Superior temporal gyrus (tissue), 1 donor: ENCODE measurements at regions not wholly inside any gene's neighbourhood (a gene's known extent, or its start where the extent isn't known, plus 50 kb on each side); places are given as distances from the start of the nearest gene placed in this dataset.
"Not testable (repeated sequence)": the region's sequence is repeated elsewhere in the genome, so short reads cannot be mapped to it uniquely, and the experiment has no call there.

Source experiments
- DNase-seq: peaks from one replicate; pipeline ENCODE4 v3.0.0-alpha.2; 2016; ENCODE audit errors: extremely low spot score

- no peak for DNase-seq
These were observed 1261.9 kb downstream of the PCDH17 start for GRCh38 chr13:58893396-58893795.

DNA sequence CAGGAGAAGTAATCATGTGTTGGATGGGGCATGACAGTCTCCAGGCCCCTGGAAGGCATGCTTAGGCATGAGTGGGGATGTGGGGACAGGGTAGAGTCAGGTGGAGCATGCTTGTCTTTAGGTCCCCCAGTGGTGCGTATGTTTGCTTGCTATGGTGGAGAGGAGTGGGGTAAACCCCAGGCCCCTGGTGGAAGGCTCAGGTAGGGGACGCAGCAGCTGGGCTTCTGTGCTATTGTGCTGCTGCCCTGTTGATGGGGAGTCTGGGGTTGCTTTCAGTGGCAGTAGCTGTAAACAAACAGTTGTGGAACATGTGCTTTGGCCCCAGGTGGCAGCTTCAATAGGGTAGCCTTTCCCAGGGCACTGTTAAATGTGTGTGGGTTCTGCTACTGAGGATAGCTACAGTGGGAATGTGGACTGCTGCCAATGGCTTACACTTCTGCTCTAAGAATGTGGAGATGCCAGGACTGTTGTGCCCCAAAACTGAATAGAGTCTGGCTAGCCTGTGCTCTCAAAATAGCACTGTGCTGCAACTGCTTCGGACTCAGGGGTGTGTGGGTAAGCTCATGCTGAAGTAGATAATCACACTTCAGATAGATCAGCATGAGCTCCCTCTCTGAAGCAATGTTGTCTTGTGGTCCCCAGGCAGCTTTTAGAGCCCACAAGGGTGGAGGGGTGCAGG, 1257.3 kb downstream of the DIAPH3 start:
- DNase-seq: no peak

- DNase-seq: no peak
These were observed 1256.4 kb downstream of the DIAPH3 start for GRCh38 chr13:58907347-58907746.

DNA sequence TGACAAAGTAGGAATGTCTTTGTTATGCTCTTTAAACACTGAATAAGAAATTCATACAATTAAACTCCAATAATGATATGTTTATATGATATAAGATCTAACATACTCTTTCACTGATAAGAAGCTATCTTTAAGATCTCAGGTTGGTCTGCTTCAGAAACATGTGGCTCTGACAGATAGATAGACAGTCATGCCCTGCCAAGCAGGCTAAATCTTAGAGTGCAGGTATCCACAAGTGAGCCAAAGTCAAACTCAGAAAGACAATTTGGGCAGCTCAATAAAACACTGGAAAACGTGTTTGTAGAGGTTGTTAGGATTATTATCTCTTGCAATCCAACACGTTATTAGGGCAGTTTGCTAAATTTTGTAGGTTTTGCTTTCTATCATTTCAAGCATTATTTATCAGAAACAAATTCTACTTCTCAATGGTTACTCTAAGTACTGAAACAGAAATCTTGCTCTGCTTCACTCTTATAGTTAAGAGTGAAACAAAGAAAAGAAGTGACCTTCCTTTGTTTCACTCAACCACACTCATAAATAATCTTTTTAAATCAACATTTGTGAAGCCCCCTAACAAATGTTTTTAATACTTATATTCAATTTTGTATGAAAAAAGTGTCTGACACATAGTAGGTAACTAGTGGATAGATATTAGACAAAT, 1255.6 kb downstream of the DIAPH3 start:
- no peak for DNase-seq

DNA sequence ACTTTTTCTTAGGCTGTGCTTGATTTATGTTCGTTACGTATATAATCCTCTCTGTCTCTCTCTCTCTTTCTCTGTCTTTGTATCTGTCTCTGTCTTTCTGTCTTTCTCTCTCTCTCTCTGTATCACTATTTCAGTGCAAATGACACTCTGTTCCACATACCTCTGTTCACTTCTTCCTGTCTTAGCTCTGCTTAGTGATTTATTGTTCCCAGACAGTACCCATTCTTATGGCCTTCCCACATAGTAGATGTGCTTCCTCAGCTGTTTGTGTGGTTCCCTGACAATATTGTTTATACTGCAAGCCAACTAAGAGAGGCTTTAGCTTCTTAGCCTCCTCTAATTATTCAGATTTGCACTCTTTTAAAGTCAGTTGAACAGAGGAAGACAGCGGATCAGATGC, 1244.2 kb downstream of the DIAPH3 start:
- DNase-seq: no peak

DNA sequence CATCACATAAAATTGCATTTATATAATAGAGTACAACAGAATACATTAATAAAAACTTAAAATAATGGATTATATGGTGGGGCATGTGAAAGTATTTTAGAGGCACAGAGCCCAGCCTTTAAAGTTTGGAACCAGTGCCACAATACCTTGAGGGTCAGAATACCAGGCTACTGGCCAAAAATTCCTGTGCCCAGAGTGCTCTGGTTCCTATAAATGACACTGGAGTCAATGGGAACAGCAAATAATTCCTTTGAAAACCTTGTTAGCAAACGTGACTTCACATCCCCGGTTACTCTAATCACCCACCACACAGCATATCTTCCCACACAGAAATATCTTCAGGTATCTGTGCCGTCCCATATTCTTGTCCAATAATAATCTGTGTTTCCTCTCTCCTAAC, 1242.6 kb downstream of the DIAPH3 start:
- no peak for DNase-seq

GRCh38 chr13:58926858-58927257, 1236.9 kb downstream of the DIAPH3 start:
- no peak for DNase-seq

GRCh38 chr13:58933475-58933874, 1230.3 kb downstream of the DIAPH3 start:
- DNase-seq: no peak

- no peak for DNase-seq
These were observed 1228.0 kb downstream of the DIAPH3 start for GRCh38 chr13:58935689-58936088.

DNA sequence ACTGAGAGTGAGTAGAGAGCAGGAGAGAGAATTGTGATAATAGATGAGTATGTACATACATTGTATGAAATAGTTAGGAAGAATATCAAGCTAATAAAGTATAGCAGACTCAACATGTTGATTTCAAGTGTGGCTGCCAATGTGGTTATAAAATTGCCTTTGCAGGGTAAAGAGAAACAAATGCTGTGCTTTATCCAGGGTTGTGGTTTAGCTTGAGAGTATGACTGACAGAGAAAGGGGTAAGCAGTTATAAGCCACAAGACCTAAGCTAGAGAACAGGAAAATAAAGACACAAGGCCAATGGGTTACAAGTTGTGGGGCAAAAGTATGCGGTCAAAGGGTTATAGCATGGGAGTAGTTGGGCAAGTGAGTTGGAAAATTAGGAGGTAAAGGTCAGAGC, 1217.5 kb downstream of the DIAPH3 start:
- DNase-seq: no peak

- no peak for DNase-seq
These were observed 1214.1 kb downstream of the DIAPH3 start for GRCh38 chr13:58949646-58950045.

DNA sequence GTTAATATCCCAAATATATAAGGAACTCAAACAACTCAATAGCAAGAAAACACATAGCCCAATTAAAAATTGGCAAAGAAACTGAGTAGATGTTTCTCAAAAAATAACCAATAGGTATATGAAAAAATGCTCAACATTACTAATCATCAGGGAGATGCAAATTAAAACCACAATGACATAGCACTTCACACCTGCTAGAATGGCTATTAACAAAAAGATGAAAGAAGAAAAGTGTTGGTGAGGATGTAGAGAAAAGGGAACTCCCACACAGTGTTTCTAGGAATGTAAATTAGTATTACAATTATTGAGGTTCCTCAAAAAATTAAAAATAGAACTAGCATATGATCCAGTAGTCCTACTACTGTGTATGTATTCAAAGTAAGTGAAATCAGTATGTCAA, 1212.8 kb downstream of the DIAPH3 start:
- DNase-seq: no peak

- no peak for DNase-seq
These were observed 1210.1 kb downstream of the DIAPH3 start for GRCh38 chr13:58953638-58954037.

DNA sequence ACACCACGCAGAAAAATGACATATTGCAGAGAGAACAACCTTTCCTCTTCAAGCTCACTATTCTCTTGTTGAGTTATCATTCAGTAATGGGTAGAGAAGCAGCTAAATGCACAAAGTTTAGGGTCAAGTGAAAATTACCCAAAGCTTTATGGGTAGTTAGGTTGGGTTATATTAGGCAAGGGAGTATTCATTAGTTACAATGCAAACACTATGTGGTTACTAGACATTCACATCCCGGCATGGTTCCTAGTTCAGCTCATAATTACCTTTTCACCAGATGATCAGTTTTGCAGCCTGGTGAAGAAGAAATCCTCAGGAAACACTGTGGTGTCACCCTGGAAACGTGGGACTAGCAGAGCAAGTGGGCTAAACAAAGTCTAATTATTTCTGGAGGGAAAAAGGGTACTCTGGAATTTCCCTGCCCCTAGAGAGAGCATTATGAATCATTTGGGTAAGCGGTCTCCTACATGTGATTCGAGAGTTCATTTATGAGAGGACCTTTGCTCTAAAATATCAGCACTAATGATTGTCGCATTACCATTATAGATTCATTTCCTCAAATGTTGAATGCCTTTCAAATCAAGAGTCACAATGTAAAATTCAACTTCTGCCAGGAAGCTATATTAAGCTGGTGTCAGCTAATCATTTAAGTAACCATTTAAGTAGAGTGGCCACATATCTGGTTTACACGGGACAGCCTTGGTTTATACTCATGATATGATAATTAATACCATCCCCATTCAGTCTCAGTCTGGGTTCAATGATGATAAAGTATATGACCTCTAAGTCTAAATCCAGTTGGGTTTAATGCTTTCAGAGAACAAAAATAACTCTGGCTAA, 1208.0 kb downstream of the DIAPH3 start:
- no peak for DNase-seq

DNA sequence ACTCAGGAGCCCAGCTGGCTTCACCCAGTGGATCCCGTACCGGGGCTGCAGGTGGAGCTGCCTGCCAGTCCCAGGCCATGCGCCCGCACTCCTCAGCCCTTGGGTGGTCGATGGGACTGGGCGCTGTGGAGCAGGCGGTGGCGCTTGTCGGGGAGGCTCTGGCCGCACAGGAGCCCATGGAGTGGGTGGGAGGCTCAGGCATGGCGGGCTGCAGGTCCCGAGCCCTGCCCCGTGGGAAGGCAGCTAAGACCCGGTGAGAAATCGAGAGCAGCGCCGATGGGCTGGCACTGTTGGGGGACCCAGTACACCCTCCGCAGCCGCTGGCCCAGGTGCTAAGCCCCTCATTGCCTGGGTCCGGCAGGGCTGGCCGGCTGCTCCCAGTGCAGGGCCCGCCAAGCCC, 1205.6 kb downstream of the DIAPH3 start:
- DNase-seq: not testable (repeated sequence)

- no peak for DNase-seq
These were observed 1202.8 kb downstream of the DIAPH3 start for GRCh38 chr13:58960888-58961287.

DNA sequence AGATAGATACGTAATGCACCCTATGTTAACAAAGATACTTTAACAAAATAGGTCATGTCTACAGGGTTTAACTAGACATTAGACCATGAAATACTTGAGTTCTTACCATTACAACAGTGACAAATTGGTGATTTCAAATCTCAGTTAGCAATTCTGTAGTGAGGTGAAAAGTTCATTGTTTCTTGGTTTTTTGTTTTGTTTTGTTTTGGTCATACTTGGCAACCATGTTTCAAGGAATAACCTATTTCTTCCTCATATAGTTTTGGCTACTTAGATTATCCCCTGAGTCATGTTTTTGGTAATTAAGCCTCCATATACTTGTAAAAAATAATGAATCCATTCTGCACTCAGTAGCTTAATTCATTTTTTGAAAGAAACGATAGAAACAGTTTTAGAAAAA, 1200.4 kb downstream of the DIAPH3 start:
- no peak for DNase-seq

DNA sequence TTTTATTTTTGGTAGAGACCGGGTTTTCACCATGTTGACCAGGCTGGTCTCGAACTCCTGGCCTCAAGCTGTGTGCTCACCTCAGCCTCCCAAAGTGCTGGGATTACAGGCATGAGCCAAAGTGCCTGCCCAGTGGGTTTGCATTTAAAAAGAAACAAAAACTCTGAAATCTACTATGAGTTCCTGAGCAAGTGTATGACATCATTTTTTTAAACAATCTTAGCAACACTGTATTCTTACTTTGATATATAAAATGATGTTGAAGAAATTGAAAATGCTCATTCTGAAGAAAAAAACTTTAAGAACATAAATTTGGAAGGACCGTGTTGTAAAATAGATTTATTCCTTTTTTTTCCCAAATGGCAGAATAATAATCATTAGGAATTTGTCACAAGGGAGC, 1199.7 kb downstream of the DIAPH3 start:
- DNase-seq: no peak

DNA sequence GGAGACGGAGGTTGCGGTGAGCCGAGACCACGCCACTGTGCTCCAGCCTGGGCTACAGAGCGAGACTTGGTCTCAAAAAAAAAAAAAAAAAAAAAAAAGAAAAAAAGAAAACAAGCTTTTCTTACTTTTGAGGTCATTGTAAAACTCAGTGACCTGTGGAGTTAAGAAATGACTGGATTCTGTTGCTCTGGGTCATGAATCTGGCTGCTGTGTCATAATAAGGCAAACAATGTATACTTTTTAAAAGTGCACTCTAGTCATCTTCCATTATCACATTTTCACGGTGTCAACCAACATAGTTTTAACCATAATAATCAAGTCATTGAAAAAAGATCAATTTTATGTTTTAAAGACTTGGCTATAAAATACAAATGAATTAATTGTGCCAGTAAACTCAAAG, 1186.6 kb downstream of the DIAPH3 start:
- no peak for DNase-seq

DNA sequence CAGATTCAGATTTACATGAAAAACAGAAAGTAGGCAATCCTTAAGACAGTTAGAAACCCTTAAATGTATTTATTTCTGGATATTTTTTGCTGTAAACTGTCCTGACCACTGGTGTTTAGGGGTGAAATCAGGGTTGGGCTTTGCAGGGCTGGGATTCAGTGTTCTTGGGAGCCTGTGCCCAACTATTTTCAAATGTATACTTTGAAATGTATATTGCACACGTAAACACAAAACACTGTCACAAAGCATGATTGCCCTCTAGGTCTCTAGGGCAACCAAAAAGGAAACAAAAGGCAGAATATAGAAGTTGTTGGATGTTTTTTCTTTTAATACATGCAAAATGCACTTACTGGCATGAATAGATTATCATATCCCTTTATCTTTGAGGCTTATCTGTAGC, 1185.4 kb downstream of the DIAPH3 start:
- DNase-seq: no peak

DNA sequence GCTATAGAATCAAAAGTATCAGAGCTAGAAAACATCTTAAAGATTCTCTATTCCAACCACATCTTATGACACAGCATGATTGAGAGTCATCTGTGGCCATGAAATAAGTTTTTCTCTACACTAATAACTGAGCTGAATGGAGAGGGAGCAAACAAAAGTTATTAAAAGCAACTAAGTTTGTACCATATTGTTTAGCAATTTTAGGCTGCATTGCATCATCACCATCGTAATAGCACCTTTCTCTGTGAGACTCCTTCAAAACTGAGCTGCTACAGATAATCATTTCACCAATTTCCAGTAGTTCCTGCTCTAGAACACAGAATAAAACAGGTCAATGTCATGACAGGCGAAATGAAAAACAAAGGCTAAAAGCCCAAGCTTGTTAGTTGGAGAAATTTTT, 1183.9 kb downstream of the DIAPH3 start:
- DNase-seq: no peak

GRCh38 chr13:58985845-58986244, 1177.9 kb downstream of the DIAPH3 start:
- no peak for DNase-seq

DNA sequence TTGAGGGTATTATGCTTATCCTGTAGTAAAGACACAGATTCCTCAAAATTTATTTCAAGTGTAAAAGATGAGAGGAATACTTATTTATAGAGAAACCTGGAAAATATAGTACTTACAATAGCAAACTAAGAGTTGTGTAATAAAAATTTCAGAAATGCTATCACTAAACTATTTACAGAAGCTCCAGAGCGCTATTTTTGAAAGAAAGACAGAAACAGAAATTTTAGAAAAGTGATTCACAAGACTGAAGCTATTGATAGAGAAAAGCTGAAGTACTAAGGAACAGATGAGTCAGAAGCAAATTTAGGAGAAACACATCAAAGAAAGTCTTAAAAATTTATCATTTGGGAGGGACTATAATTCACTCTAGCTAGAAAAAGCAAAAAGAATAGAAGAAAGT, 1174.2 kb downstream of the DIAPH3 start:
- DNase-seq: peak; percentile 48
